GM23248 (cell line): ENCODE measurements at regions not wholly inside any gene's neighbourhood (a gene's known extent, or its start where the extent isn't known, plus 50 kb on each side); places are given as distances from the start of the nearest gene placed in this dataset.
"Not testable (repeated sequence)": the region's sequence is repeated elsewhere in the genome, so short reads cannot be mapped to it uniquely, and the experiment has no call there.

Source experiments
- EZH2 ChIP-seq: fragments of 200-600 bp; sonication (generic); IDR thresholded peaks from 2 replicates; pipeline ENCODE4 v1.6.1; 2018; ENCODE audit warnings: antibody characterized with exemption, mild to moderate bottlenecking; ENCODE audit not compliant: insufficient read depth, poor library complexity, severe bottlenecking
- EZH2phosphoT487 ChIP-seq: fragments of 200-600 bp; sonication (generic); IDR thresholded peaks from 2 replicates; pipeline ENCODE4 v1.6.1; 2018; ENCODE audit warnings: antibody characterized with exemption, moderate library complexity, mild to moderate bottlenecking, low read depth; ENCODE audit not compliant: insufficient read depth

- not testable (repeated sequence) for TF ChIP-seq EZH2, EZH2phosphoT487
Observed at GRCh38 chr2:20943721-20944120, 100.2 kb downstream of the APOB start.
